ENCODE measurements at regions not wholly inside any gene's neighbourhood (a gene's known extent, or its start where the extent isn't known, plus 50 kb on each side); places are given as distances from the start of the nearest gene placed in this dataset.
A peak's percentile ranks its signal among the peaks of the same experiment; 100 is the strongest.

GRCh38 chr5:87081511-87082372 is 185.9 kb upstream of the RASA1 start:
- Mint-ChIP-seq H3K4me1 (peaks cover 30% of the 10 kb centered on the region), H3K36me3 (peaks cover 0 to 2% of the 10 kb centered on the region in 2 donors), H3K4me3 (peak overlapping the region; percentile 68 to 91), H3K27ac (peak overlapping the region; percentile 66 to 94 (median 83)), H3K9me3 (peaks cover 8 to 18% (median 12%) of the 10 kb centered on the region in 7 donors), H3K27me3 (ENCODE audit: low read depth in 3 of 3) (no peaks in the 10 kb centered on the region)
- H3K4me3 ChIP-seq (replicated peaks in 1 of 3; ENCODE audit: low read depth in 2 of 3, low read length in 3 of 3): peak overlapping the region; percentile 4 to 65 (median 27)
- H2AFZ ChIP-seq (ENCODE audit: insufficient read depth, low read depth, low read length, poor library complexity, severe bottlenecking): peak overlapping the region; percentile 74
- no CpG with 5 or more reads among the region's 4 CpGs for WGBS (ENCODE audit: insufficient coverage)
- peak overlapping the region; percentile 74 for H3K4me2 ChIP-seq (replicated peaks; ENCODE audit: extremely low read depth, low read length, poor library complexity, severe bottlenecking)
- H3K9me3 ChIP-seq (replicated peaks in 1 of 2; ENCODE audit: control insufficient read depth in 1 of 2, insufficient read depth in 1 of 2, low read length in 2 of 2): peaks cover 0 to 7% of the 10 kb centered on the region in 2 donors
- peak overlapping the region in 1 of 2 donors; percentile 80 for H3K27ac ChIP-seq (ENCODE audit: low read depth in 1 of 2, low read length in 2 of 2)
- H3K36me3 ChIP-seq (replicated peaks in 1 of 2; ENCODE audit: control insufficient read depth in 1 of 2, insufficient read depth in 2 of 2, low read length in 2 of 2): no peaks in the 10 kb centered on the region
- peaks cover 14 to 35% of the 10 kb centered on the region in 2 donors for H3K4me1 ChIP-seq (ENCODE audit: control insufficient read depth in 1 of 2, insufficient read depth in 2 of 2, low read length in 2 of 2)
- peak; percentile 30 to 49 (median 38) for DNase-seq
- no peaks in the 10 kb centered on the region for H4K20me1 ChIP-seq (ENCODE audit: insufficient read depth, low read length)
- H3K27me3 ChIP-seq (ENCODE audit: control insufficient read depth in 2 of 2, insufficient read depth in 2 of 2, low read length in 2 of 2): no peaks in the 10 kb centered on the region
- intact Hi-C loops (cut with micrococcal nuclease): no loop called here
- no peak for TF ChIP-seq CTCF (IDR thresholded peaks at IDR 0.05)
- peak overlapping the region; percentile 47 for H3K9ac ChIP-seq (ENCODE audit: insufficient read depth, low read length, poor library complexity, severe bottlenecking)
- H3K79me2 ChIP-seq (ENCODE audit: insufficient read depth, low read length): no peaks in the 10 kb centered on the region

DNA sequence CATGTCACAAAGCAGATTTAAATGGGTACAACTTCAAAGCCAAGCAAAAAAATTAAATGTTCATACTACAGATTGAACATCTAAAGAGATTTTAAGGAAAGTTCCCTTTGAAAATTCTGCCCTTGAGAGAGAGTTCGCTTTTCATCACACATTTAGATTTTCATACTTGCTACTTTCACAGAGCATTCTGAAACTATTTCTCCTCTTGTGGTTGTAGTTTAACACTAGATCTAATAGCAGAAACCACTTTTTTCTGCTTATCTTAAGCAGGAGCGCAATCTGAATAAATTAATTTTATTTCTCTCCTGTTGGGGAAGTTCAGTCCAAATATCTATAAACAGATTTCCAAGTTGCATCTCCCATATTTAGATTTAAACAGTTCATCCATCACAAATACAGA is 173.3 kb upstream of the RASA1 start:
- Histone ChIP-seq H3K9me3 (replicated peaks in 1 of 2; ENCODE audit: control insufficient read depth in 1 of 2, insufficient read depth in 1 of 2, low read length in 2 of 2) (no peaks in the 10 kb centered on the region), H3K27ac (ENCODE audit: low read depth in 1 of 2, low read length in 2 of 2) (no peak overlapping the region), H3K4me1 (ENCODE audit: control insufficient read depth in 1 of 2, insufficient read depth in 2 of 2, low read length in 2 of 2) (no peaks in the 10 kb centered on the region), H3K36me3 (replicated peaks in 1 of 2; ENCODE audit: control insufficient read depth in 1 of 2, insufficient read depth in 2 of 2, low read length in 2 of 2) (no peaks in the 10 kb centered on the region), H4K20me1 (ENCODE audit: insufficient read depth, low read length) (no peaks in the 10 kb centered on the region), H2AFZ (ENCODE audit: insufficient read depth, low read depth, low read length, poor library complexity, severe bottlenecking) (no peak overlapping the region), H3K4me2 (replicated peaks; ENCODE audit: extremely low read depth, low read length, poor library complexity, severe bottlenecking) (no peak overlapping the region), H3K4me3 (replicated peaks in 1 of 3; ENCODE audit: low read depth in 2 of 3, low read length in 3 of 3) (no peak overlapping the region), H3K9ac (ENCODE audit: insufficient read depth, low read length, poor library complexity, severe bottlenecking) (no peak overlapping the region), H3K79me2 (ENCODE audit: insufficient read depth, low read length) (no peaks in the 10 kb centered on the region), H3K27me3 (ENCODE audit: control insufficient read depth in 2 of 2, insufficient read depth in 2 of 2, low read length in 2 of 2) (no peaks in the 10 kb centered on the region)
- intact Hi-C loops (cut with micrococcal nuclease): no loop called here
- H3K4me3 Mint-ChIP-seq: no peak overlapping the region
- no peak for DNase-seq
- no peaks in the 10 kb centered on the region for H3K4me1 Mint-ChIP-seq
- no peaks in the 10 kb centered on the region for H3K36me3 Mint-ChIP-seq
- peaks cover 0 to 2% (median 0%) of the 10 kb centered on the region in 3 donors for H3K27me3 Mint-ChIP-seq (ENCODE audit: low read depth in 3 of 3)
- H3K9me3 Mint-ChIP-seq: peaks cover 0 to 8% (median 3%) of the 10 kb centered on the region in 7 donors
- no CpG with 5 or more reads among the region's 2 CpGs for WGBS (ENCODE audit: insufficient coverage)
- H3K27ac Mint-ChIP-seq: no peak overlapping the region
- TF ChIP-seq CTCF (IDR thresholded peaks at IDR 0.05): no peak

Measured in CD14-positive monocyte (primary cell).